ENCODE measurements at regions not wholly inside any gene's neighbourhood (a gene's known extent, or its start where the extent isn't known, plus 50 kb on each side); places are given as distances from the start of the nearest gene placed in this dataset.

DNA sequence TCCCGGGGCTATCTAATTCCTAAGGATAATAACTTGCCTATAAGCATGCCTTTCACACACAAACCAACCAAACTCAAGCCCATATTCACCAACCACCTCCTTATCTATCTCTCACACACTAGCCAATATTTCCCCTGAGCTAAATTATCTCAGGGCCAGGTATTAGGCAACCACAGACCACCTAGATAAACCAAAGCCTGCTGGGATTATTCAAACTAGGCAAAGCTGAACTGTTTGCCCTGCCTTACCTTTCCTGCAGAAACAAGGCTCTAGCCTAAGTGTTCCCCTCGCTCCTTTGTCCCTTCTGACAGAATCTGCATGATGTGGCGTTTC is 114.7 kb upstream of the EEA1 start:
- no peak for DNase-seq (ENCODE audit: low read depth, low spot score)
- POLR2A ChIA-PET, result no interaction called here
- CTCF ChIA-PET, result no interaction called here
- no peak overlapping the region for H3K4me3 ChIP-seq (ENCODE audit: low read depth, low read length)
- TF ChIP-seq, protein P1, sequence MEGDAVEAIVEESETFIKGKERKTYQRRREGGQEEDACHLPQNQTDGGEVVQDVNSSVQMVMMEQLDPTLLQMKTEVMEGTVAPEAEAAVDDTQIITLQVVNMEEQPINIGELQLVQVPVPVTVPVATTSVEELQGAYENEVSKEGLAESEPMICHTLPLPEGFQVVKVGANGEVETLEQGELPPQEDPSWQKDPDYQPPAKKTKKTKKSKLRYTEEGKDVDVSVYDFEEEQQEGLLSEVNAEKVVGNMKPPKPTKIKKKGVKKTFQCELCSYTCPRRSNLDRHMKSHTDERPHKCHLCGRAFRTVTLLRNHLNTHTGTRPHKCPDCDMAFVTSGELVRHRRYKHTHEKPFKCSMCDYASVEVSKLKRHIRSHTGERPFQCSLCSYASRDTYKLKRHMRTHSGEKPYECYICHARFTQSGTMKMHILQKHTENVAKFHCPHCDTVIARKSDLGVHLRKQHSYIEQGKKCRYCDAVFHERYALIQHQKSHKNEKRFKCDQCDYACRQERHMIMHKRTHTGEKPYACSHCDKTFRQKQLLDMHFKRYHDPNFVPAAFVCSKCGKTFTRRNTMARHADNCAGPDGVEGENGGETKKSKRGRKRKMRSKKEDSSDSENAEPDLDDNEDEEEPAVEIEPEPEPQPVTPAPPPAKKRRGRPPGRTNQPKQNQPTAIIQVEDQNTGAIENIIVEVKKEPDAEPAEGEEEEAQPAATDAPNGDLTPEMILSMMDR (IDR thresholded peaks at IDR 0.05; ENCODE audit: insufficient read depth, low read length, missing control alignments), result no peak

DNA sequence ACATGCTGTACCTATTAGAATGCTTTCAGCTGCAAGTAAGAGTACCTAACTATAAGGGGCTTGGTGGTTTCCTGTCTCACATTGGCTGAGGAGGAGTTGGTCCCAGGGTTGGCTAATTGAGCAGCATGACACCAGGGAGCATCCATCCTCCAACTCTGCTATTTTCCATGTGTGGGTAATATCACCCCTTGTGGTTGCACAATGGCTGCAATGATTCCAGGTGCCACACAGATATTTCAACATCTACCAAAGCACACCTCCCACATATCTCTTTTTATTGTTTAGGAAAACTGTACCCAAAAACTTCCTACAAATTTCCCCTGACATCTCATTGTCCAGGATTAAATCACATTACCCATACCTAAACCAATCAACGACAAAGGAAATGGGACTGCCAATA is 118.0 kb upstream of the EEA1 start:
- POLR2A ChIA-PET, result no interaction called here
- H3K4me3 ChIP-seq (ENCODE audit: low read depth, low read length), result no peak overlapping the region
- TF ChIP-seq, protein P1 (IDR thresholded peaks at IDR 0.05; ENCODE audit: insufficient read depth, low read length, missing control alignments), result no peak
- CTCF ChIA-PET, result interaction anchor here (1.1 kb wide), 1 partner anchor 11 kb away, joined by 3 read pairs; no protein-coding TSS in a partner anchor
- no peak for DNase-seq (ENCODE audit: low read depth, low spot score)

DNA sequence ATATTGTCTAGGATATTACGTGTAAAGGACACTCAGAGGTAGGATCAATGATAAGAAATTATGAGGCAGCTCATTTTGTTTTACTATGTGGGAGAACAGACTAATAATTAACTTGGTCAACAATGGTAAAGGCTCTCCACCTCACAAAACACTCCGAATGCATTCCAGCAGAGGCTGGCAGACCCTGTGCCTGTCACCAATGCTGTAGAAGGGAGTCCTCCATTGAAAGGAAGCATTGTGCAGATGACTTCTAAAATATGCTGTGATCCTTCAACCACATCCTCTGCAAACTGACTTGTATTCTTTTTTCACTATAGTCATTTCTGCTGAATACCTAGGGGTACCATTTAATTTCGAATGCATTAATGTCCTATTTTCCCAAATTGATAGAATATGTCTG is 119.6 kb upstream of the EEA1 start:
- H3K4me3 ChIP-seq (ENCODE audit: low read depth, low read length), result no peak overlapping the region
- TF ChIP-seq, protein P1 (IDR thresholded peaks at IDR 0.05; ENCODE audit: insufficient read depth, low read length, missing control alignments), result no peak
- no peak for DNase-seq (ENCODE audit: low read depth, low spot score)
- ChIA-PET CTCF (no interaction called here), POLR2A (no interaction called here)

DNA sequence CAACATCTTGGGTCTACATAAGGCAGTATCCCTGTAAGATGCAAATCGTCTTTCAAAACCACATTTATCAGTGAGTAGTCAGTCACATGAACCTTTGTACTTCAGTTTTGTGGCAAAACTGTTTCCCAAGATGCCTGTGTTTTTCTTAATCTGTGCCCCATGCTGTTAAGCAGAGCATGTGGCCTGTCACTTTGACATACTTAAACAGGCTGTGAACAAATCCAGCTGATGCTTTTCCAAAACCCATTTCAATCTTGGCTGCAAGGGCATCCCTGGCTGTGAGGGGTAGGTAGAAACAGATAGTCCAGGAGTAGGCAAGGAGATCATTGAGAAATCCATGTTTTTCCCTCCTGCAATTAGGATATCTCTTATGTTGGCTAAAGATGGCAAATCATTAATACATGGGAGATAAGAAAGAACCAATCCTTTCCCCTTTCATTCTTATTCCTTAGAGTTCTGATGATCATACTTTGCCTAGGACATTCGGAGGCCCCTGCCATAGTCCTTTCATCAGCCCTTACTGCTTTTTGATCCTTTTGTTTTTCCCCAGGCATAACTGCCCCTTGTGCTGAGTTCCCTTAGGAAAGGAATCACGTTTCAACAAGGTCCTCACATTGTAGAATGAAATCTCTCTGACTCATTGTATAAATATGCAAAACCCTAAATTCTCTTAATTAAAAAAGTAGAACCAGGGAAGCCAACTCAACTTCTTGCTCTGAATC is 121.1 kb upstream of the EEA1 start:
- no peak for DNase-seq (ENCODE audit: low read depth, low spot score)
- no peak overlapping the region for H3K4me3 ChIP-seq (ENCODE audit: low read depth, low read length)
- POLR2A ChIA-PET, result no interaction called here
- CTCF ChIA-PET, result no interaction called here
- TF ChIP-seq, protein P1 (IDR thresholded peaks at IDR 0.05; ENCODE audit: insufficient read depth, low read length, missing control alignments), result no peak

DNA sequence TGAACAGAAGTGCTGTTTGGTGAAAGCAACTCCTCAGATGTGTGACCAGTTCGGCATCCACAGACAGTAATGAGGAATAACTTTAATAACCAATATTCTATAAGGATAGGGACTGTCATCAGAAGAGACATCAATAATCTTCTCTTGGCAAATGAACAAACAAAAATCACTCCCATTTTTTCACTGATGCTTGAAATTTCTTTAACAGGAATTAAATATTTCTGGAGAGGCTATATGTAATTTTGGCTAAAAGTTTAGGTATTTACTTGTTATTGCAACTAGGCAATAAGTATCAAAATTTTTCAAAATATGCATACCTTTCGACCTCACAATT is 121.6 kb upstream of the EEA1 start:
- H3K4me3 ChIP-seq (ENCODE audit: low read depth, low read length), result no peak overlapping the region
- DNase-seq (ENCODE audit: low read depth, low spot score), result no peak
- ChIA-PET CTCF (interaction anchor here (1.0 kb wide), 1 partner anchor 24 kb away, joined by 3 read pairs; no protein-coding TSS in a partner anchor), POLR2A (no interaction called here)
- TF ChIP-seq, protein P1 (IDR thresholded peaks at IDR 0.05; ENCODE audit: insufficient read depth, low read length, missing control alignments), result no peak

DNA sequence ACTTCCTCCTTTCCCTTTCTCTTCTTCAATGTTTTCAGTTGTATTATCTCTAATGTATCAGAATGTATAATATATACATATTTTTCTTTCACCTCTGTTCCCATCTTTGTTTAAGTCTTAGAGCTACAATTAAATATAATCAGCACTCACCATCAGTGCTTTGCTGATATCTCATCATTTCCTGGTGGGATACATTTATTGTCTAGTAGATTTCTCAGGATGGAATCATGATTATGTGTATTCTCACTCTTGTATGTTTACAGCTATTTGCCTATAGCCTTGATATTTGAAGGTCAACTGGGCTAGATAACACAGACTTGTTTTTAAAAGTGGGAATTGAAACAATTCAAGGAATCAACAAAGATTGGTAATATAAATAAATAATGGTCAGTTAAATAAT is 124.9 kb upstream of the EEA1 start:
- H3K4me3 ChIP-seq (ENCODE audit: low read depth, low read length), result no peak overlapping the region
- DNase-seq (ENCODE audit: low read depth, low spot score), result no peak
- ChIA-PET POLR2A (no interaction called here), CTCF (interaction anchor here (1.3 kb wide), 1 partner anchor 9 kb away, joined by 6 read pairs; no protein-coding TSS in a partner anchor)
- TF ChIP-seq, protein P1 (IDR thresholded peaks at IDR 0.05; ENCODE audit: insufficient read depth, low read length, missing control alignments), result no peak

Measured in AG04449 (cell line).